ENCODE measurements at regions not wholly inside any gene's neighbourhood (a gene's known extent, or its start where the extent isn't known, plus 50 kb on each side); places are given as distances from the start of the nearest gene placed in this dataset.

GRCh38 chr17:69913616-69914015 lies 161.4 kb upstream of the KCNJ16 start:
- DNase-seq, result no peak
- H3K79me2 ChIP-seq (ENCODE audit: insufficient read depth), result no peaks in the 10 kb centered on the region
- H3F3A ChIP-seq (replicated peaks; ENCODE audit: insufficient read depth), result no peaks in the 10 kb centered on the region
- WGBS (ENCODE audit: low lambda C conversion rate), result 89% methylated on average over 2 of the region's 2 CpGs
- TF ChIP-seq YY1 (IDR thresholded peaks at IDR 0.05; ENCODE audit: low read depth), result no peak
- no peak for TF ChIP-seq SMC3 (IDR thresholded peaks at IDR 0.05; ENCODE audit: low read depth, low read length)
- no peak for TF ChIP-seq TAF1 (IDR thresholded peaks at IDR 0.05; ENCODE audit: borderline replicate concordance, low read depth, low read length)
- TF ChIP-seq PBX3 (IDR thresholded peaks at IDR 0.05), result peak; percentile 20; the same call in 1 of the 2 replicates
- H3K9me2 ChIP-seq, result no peaks in the 10 kb centered on the region
- no peaks in the 10 kb centered on the region for H3K36me3 ChIP-seq (replicated peaks in 1 of 2; ENCODE audit: control insufficient read depth in 1 of 2, insufficient read depth in 2 of 2, low read length in 1 of 2)
- H3K4me3 ChIP-seq (ENCODE audit: low read depth in 2 of 2, low read length in 1 of 2), result no peak overlapping the region
- peaks cover 0 to 2% of the 10 kb centered on the region in 2 experiments; a peak in 1 of 4 replicates for H3K4me1 ChIP-seq (ENCODE audit: control insufficient read depth in 1 of 2, insufficient read depth in 2 of 2, low read depth in 1 of 2, low read length in 1 of 2)
- H4K20me1 ChIP-seq (ENCODE audit: insufficient read depth), result no peaks in the 10 kb centered on the region
- H3K27ac ChIP-seq (ENCODE audit: low read depth in 2 of 2, low read length in 1 of 2), result no peak overlapping the region
- H3K27me3 ChIP-seq (ENCODE audit: insufficient read depth), result no peaks in the 10 kb centered on the region
- H3K9me3 ChIP-seq, result no peaks in the 10 kb centered on the region
- H2AFZ ChIP-seq (ENCODE audit: low read depth), result no peak overlapping the region
- no peak overlapping the region for H3K9ac ChIP-seq
- no peak overlapping the region for H3K4me2 ChIP-seq
- POLR2A ChIA-PET, result no interaction called here
- CTCF ChIA-PET, result no interaction called here

GRCh38 chr17:69914520-69914919 lies 160.5 kb upstream of the KCNJ16 start:
- POLR2A ChIA-PET, result no interaction called here
- Histone ChIP-seq H3K9ac (no peak overlapping the region), H3F3A (replicated peaks; ENCODE audit: insufficient read depth) (no peaks in the 10 kb centered on the region), H3K27ac (ENCODE audit: low read depth in 2 of 2, low read length in 1 of 2) (no peak overlapping the region), H3K9me2 (no peaks in the 10 kb centered on the region), H3K27me3 (ENCODE audit: insufficient read depth) (no peaks in the 10 kb centered on the region), H3K79me2 (ENCODE audit: insufficient read depth) (no peaks in the 10 kb centered on the region), H3K4me3 (ENCODE audit: low read depth in 2 of 2, low read length in 1 of 2) (no peak overlapping the region), H2AFZ (ENCODE audit: low read depth) (no peak overlapping the region), H3K4me2 (no peak overlapping the region), H3K36me3 (replicated peaks in 1 of 2; ENCODE audit: control insufficient read depth in 1 of 2, insufficient read depth in 2 of 2, low read length in 1 of 2) (no peaks in the 10 kb centered on the region), H3K4me1 (ENCODE audit: control insufficient read depth in 1 of 2, insufficient read depth in 2 of 2, low read depth in 1 of 2, low read length in 1 of 2) (peaks cover 0 to 2% of the 10 kb centered on the region in 2 experiments; a peak in 1 of 4 replicates), H4K20me1 (ENCODE audit: insufficient read depth) (no peaks in the 10 kb centered on the region), H3K9me3 (no peaks in the 10 kb centered on the region)
- TF ChIP-seq RFX5 (IDR thresholded peaks at IDR 0.05; ENCODE audit: low read length) (no peak), IRF3 (IDR thresholded peaks at IDR 0.05; ENCODE audit: low read depth, low read length) (no peak), MEF2A (IDR thresholded peaks at IDR 0.05; ENCODE audit: borderline replicate concordance, low read depth) (no peak), RXRA (IDR thresholded peaks at IDR 0.05; ENCODE audit: borderline replicate concordance, low read depth) (no peak), NFIC (IDR thresholded peaks at IDR 0.05; ENCODE audit: borderline replicate concordance) (no peak), USF2 (IDR thresholded peaks at IDR 0.05; ENCODE audit: borderline replicate concordance, low read depth, low read length) (no peak), RAD21 (IDR thresholded peaks at IDR 0.05; ENCODE audit: low read length) (no peak), SMC3 (IDR thresholded peaks at IDR 0.05; ENCODE audit: low read depth, low read length) (no peak), POLR2AphosphoS5 (IDR thresholded peaks at IDR 0.05; ENCODE audit: low read depth, low read length) (no peak), YY1 (IDR thresholded peaks at IDR 0.05; ENCODE audit: low read depth) (no peak), PBX3 (IDR thresholded peaks at IDR 0.05) (no peak), EZH2phosphoT487 (IDR thresholded peaks at IDR 0.05; ENCODE audit: borderline replicate concordance, low read depth) (no peak), MAX (IDR thresholded peaks at IDR 0.05; ENCODE audit: low read depth) (no peak), JUND (IDR thresholded peaks at IDR 0.05) (no peak), RCOR1 (IDR thresholded peaks at IDR 0.05; ENCODE audit: low read length) (no peak), USF1 (IDR thresholded peaks at IDR 0.05; ENCODE audit: borderline replicate concordance, low read depth) (no peak)
- 79% methylated on average over 1 of the region's 1 CpG for WGBS (ENCODE audit: low lambda C conversion rate)
- DNase-seq, result no peak
- CTCF ChIA-PET, result interaction anchor here (1.4 kb wide), 1 partner anchor 47 kb away, joined by 3 read pairs; no protein-coding TSS in a partner anchor

Measured in SK-N-SH (cell line).